ENCODE measurements at regions not wholly inside any gene's neighbourhood (a gene's known extent, or its start where the extent isn't known, plus 50 kb on each side); places are given as distances from the start of the nearest gene placed in this dataset.
A peak's percentile ranks its signal among the peaks of the same experiment; 100 is the strongest.

- no peak for DNase-seq (ENCODE audit: low read depth in 3 of 3, low spot score in 1 of 3)
Measured at GRCh38 chr9:109880276-109881169, 100.5 kb downstream of the PALM2AKAP2 start.

GRCh38 chr9:109883623-109884022, 103.6 kb downstream of the PALM2AKAP2 start:
- DNase-seq (ENCODE audit: low read depth in 3 of 3, low spot score in 1 of 3) = no peak

GRCh38 chr9:109886041-109886440, 106.0 kb downstream of the PALM2AKAP2 start:
- no peak for DNase-seq (ENCODE audit: low read depth in 3 of 3, low spot score in 1 of 3)

GRCh38 chr9:109886617-109887016, 106.6 kb downstream of the PALM2AKAP2 start:
- no peak for DNase-seq (ENCODE audit: low read depth in 3 of 3, low spot score in 1 of 3)

- DNase-seq (ENCODE audit: low read depth in 3 of 3, low spot score in 1 of 3) = no peak
Measured at GRCh38 chr9:109887079-109887478, 107.1 kb downstream of the PALM2AKAP2 start.

- DNase-seq (ENCODE audit: low read depth in 3 of 3, low spot score in 1 of 3) = no peak
Measured at GRCh38 chr9:109888695-109889094, 108.7 kb downstream of the PALM2AKAP2 start.

- no peak for DNase-seq (ENCODE audit: low read depth in 3 of 3, low spot score in 1 of 3)
Measured at GRCh38 chr9:109889456-109889855, 109.5 kb downstream of the PALM2AKAP2 start.

GRCh38 chr9:109893241-109893640, 113.2 kb downstream of the PALM2AKAP2 start:
- DNase-seq (ENCODE audit: low read depth in 3 of 3, low spot score in 1 of 3) = no peak

- no peak for DNase-seq (ENCODE audit: low read depth in 3 of 3, low spot score in 1 of 3)
Measured at GRCh38 chr9:109894473-109894872, 114.5 kb downstream of the PALM2AKAP2 start.

GRCh38 chr9:109894921-109895758, 115.1 kb downstream of the PALM2AKAP2 start:
- DNase-seq (ENCODE audit: low read depth in 3 of 3, low spot score in 1 of 3) = no peak

GRCh38 chr9:109901201-109901600, 121.2 kb downstream of the PALM2AKAP2 start:
- DNase-seq (ENCODE audit: low read depth in 3 of 3, low spot score in 1 of 3) = no peak

GRCh38 chr9:109903515-109904138, 123.6 kb downstream of the PALM2AKAP2 start:
- peak; percentile 16 to 32 (median 32) for DNase-seq (ENCODE audit: low read depth in 3 of 3, low spot score in 1 of 3)

- DNase-seq (ENCODE audit: low read depth in 3 of 3, low spot score in 1 of 3) = no peak
Measured at GRCh38 chr9:109904666-109905065, 124.7 kb downstream of the PALM2AKAP2 start.

- no peak for DNase-seq (ENCODE audit: low read depth in 3 of 3, low spot score in 1 of 3)
Measured at GRCh38 chr9:109905472-109905871, 125.5 kb downstream of the PALM2AKAP2 start.

GRCh38 chr9:109906766-109907382, 126.9 kb downstream of the PALM2AKAP2 start:
- DNase-seq (ENCODE audit: low read depth in 3 of 3, low spot score in 1 of 3) = no peak

- DNase-seq (ENCODE audit: low read depth in 3 of 3, low spot score in 1 of 3) = no peak
Measured at GRCh38 chr9:109907400-109907799, 127.4 kb downstream of the PALM2AKAP2 start.

GRCh38 chr9:109907810-109908458, 127.9 kb downstream of the PALM2AKAP2 start:
- no peak for DNase-seq (ENCODE audit: low read depth in 3 of 3, low spot score in 1 of 3)

- DNase-seq (ENCODE audit: low read depth in 3 of 3, low spot score in 1 of 3) = no peak
Measured at GRCh38 chr9:109908459-109909390, 128.7 kb downstream of the PALM2AKAP2 start.

Measured in stimulated activated CD4-positive, alpha-beta T cell treated with anti-CD3 and anti-CD28 coated beads, TNF-alpha, amount 100 ng/mL, for 1 hour (primary cell).